K562 (cell line): ENCODE measurements at regions not wholly inside any gene's neighbourhood (a gene's known extent, or its start where the extent isn't known, plus 50 kb on each side); places are given as distances from the start of the nearest gene placed in this dataset.

ENCODE experiments used
- BRCA1 ChIP-seq, 2 experiments: fragments of 450-650 bp in 1 of 2; sonication (generic) in 1 of 2; formaldehyde crosslinking in 1 of 2; IDR thresholded peaks; 2 replicates each; pipeline versions ENCODE4 v1.5.0 to v1.6.1; 2017 to 2020; ENCODE audit warnings: mild to moderate bottlenecking in 1 of 2, missing genetic modification reagents in 1 of 2
- CREB1 ChIP-seq, 2 experiments: sonication (generic) in 1 of 2; formaldehyde crosslinking in 1 of 2; IDR thresholded peaks; 2 replicates each; pipeline versions ENCODE4 v1.6.1 to v1.8.0; 2012 to 2022; ENCODE audit warnings: inconsistent platforms in 1 of 2, mild to moderate bottlenecking in 1 of 2, missing genetic modification reagents in 1 of 2, moderate library complexity in 1 of 2
- DNMT1 ChIP-seq: fragments of 450-650 bp; IDR thresholded peaks from 2 replicates; pipeline ENCODE4 v1.6.1; 2016; ENCODE audit warnings: antibody characterized with exemption, mild to moderate bottlenecking
- EHMT2 ChIP-seq: fragments of 450-650 bp; IDR thresholded peaks from 2 replicates; pipeline ENCODE4 v1.6.1; 2018; ENCODE audit warnings: antibody characterized with exemption
- ELF4 ChIP-seq: fragments of 450-650 bp; formaldehyde crosslinking; IDR thresholded peaks from 2 replicates; pipeline ENCODE4 v1.4.0; 2022; ENCODE audit warnings: missing genetic modification characterization
- EP400 ChIP-seq: fragments of 450-650 bp; IDR thresholded peaks from 2 replicates; pipeline ENCODE4 v1.6.1; 2017; ENCODE audit warnings: antibody characterized with exemption, mild to moderate bottlenecking, moderate library complexity
- IFI16 ChIP-seq: fragments of 250-450 bp; sonication (Bioruptor Pico); IDR thresholded peaks from 2 replicates; pipeline ENCODE4 v2.1.2; 2022; ENCODE audit warnings: mild to moderate bottlenecking, inconsistent platforms
- NELFE ChIP-seq: IDR thresholded peaks from 2 replicates; pipeline ENCODE4 v1.6.1; 2011; ENCODE audit warnings: mild to moderate bottlenecking; ENCODE audit not compliant: insufficient read depth, insufficient read length
- OTX1 ChIP-seq: fragments of 450-650 bp; formaldehyde crosslinking; IDR thresholded peaks from 2 replicates; pipeline ENCODE4 v1.4.0; 2022; ENCODE audit warnings: mild to moderate bottlenecking
- PHTF2 ChIP-seq: fragments of 250-450 bp; sonication (Bioruptor Pico); IDR thresholded peaks from 2 replicates; pipeline ENCODE4 v1.5.0; 2021; ENCODE audit warnings: mild to moderate bottlenecking
- PTTG1 ChIP-seq: fragments of 450-650 bp; IDR thresholded peaks from 2 replicates; pipeline ENCODE4 v1.6.1; 2016; ENCODE audit warnings: low read depth, mild to moderate bottlenecking, missing genetic modification characterization, missing compliant biosample characterization
- SPI1 ChIP-seq: IDR thresholded peaks from 2 replicates; pipeline ENCODE4 v1.6.1; 2011; ENCODE audit warnings: low read depth, low read length, control low read depth, borderline replicate concordance
- U2AF2 ChIP-seq: fragments of 200-400 bp; formaldehyde crosslinking; optimal IDR thresholded peaks from 2 replicates; pipeline ENCODE3; 2017; ENCODE audit warnings: low read depth, mild to moderate bottlenecking, low read length
- ZBTB17 ChIP-seq: fragments of 450-650 bp; formaldehyde crosslinking; IDR thresholded peaks from 2 replicates; pipeline ENCODE4 v1.4.0; 2020; ENCODE audit warnings: mild to moderate bottlenecking
- ZNF23 ChIP-seq: fragments of 250-450 bp; sonication (Bioruptor Pico); IDR thresholded peaks from 2 replicates; pipeline ENCODE4 v1.4.0; 2020; ENCODE audit warnings: mild to moderate bottlenecking
- ZNF239 ChIP-seq: fragments of 250-450 bp; sonication (Bioruptor Pico); IDR thresholded peaks from 2 replicates; pipeline ENCODE4 v1.4.0; 2020; ENCODE audit warnings: mild to moderate bottlenecking
- ZNF766 ChIP-seq: fragments of 200-800 bp; sonication (Bioruptor generic); conservative IDR thresholded peaks from 2 replicates; pipeline ENCODE4 v1.6.1; 2016; ENCODE audit warnings: missing genetic modification characterization, missing compliant biosample characterization
- TF ChIP-seq, protein P1 (sequence below), 3 experiments: fragments of 200-800 bp in 1 of 3; sonication (Bioruptor generic) in 1 of 3; sonication (generic) in 1 of 3; formaldehyde crosslinking in 1 of 3; IDR thresholded peaks; 2 replicates each; pipeline versions ENCODE4 v1.6.1 to v1.8.0; 2016 to 2022; ENCODE audit warnings: mild to moderate bottlenecking in 2 of 3, missing compliant biosample characterization in 2 of 3, missing genetic modification characterization in 2 of 3, missing genetic modification reagents in 1 of 3
- TF ChIP-seq, protein P2 (sequence below): fragments of 250-450 bp; sonication (Bioruptor Pico); IDR thresholded peaks from 2 replicates; pipeline ENCODE4 v1.4.0; 2020; ENCODE audit warnings: mild to moderate bottlenecking, moderate library complexity, borderline replicate concordance
- TF ChIP-seq, protein P3 (sequence below): IDR thresholded peaks from 3 replicates; pipeline ENCODE4 v1.6.1; 2011; ENCODE audit warnings: borderline replicate concordance, mild to moderate bottlenecking, moderate library complexity; ENCODE audit not compliant: insufficient read length; ENCODE audit errors: extremely low read depth
- TF ChIP-seq, protein P4 (sequence below): fragments of 450-650 bp; formaldehyde crosslinking; IDR thresholded peaks from 2 replicates; pipeline ENCODE4 v1.4.0; 2022; ENCODE audit warnings: mild to moderate bottlenecking, moderate library complexity

DNA sequence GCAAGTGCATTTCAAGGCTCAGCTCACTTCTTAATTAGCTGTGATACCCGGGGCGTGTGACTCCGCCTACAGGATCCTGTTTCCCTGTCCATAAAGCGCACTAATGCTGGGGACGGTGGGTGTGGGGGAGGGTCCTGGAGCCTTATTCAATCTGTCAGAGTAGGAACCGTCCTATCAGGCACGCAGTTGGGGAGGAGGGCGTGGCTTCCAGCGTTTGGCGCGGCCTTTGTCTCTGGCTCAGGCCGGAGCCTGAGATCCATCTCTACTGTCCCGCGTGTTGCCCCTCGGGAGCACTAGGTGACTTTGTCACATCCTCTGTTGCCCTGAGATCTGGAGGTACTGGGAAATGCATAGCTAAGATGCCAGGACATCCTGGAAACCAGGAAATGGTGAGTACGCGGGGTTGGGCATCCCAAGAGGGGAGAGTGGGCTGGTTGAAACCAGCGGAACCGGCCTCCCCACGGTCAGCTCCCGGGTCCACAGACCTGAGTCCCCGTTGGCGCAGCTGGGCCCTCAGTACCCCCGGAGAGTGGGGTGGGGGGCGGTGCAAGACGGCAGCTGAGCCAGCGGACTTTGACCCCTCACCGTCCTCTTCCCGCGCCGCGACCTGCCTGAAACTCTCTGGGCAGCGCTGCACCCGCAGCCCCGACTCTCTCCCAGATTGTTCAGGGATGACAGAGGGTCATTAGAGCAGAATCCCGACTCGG is 104.4 kb upstream of the ZNF92 start (continued):
- no peak for TF ChIP-seq ZBTB17 (CRISPR knock-in tag)
- no peak for TF ChIP-seq SPI1
- no peak for TF ChIP-seq NELFE
- TF ChIP-seq U2AF2, result no peak
- TF ChIP-seq, protein P1, sequence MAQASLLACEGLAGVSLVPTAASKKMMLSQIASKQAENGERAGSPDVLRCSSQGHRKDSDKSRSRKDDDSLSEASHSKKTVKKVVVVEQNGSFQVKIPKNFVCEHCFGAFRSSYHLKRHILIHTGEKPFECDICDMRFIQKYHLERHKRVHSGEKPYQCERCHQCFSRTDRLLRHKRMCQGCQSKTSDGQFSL (CRISPR knock-in tag; IDR thresholded peaks at IDR 0.05), result no peak
- TF ChIP-seq, protein P1 (tag; IDR thresholded peaks at IDR 0.05), result no peak
- no peak for TF ChIP-seq ELF4
- no peak for TF ChIP-seq ZNF23 (CRISPR knock-in tag)
- no peak for TF ChIP-seq PHTF2 (CRISPR knock-in tag)
- TF ChIP-seq, protein P2, sequence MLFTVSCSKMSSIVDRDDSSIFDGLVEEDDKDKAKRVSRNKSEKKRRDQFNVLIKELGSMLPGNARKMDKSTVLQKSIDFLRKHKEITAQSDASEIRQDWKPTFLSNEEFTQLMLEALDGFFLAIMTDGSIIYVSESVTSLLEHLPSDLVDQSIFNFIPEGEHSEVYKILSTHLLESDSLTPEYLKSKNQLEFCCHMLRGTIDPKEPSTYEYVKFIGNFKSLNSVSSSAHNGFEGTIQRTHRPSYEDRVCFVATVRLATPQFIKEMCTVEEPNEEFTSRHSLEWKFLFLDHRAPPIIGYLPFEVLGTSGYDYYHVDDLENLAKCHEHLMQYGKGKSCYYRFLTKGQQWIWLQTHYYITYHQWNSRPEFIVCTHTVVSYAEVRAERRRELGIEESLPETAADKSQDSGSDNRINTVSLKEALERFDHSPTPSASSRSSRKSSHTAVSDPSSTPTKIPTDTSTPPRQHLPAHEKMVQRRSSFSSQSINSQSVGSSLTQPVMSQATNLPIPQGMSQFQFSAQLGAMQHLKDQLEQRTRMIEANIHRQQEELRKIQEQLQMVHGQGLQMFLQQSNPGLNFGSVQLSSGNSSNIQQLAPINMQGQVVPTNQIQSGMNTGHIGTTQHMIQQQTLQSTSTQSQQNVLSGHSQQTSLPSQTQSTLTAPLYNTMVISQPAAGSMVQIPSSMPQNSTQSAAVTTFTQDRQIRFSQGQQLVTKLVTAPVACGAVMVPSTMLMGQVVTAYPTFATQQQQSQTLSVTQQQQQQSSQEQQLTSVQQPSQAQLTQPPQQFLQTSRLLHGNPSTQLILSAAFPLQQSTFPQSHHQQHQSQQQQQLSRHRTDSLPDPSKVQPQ (CRISPR knock-in tag), result no peak
- no peak for TF ChIP-seq OTX1 (CRISPR knock-in tag)
- TF ChIP-seq DNMT1, result no peak
- TF ChIP-seq IFI16 (CRISPR knock-in tag), result no peak
- TF ChIP-seq ZNF239 (CRISPR knock-in tag), result no peak
- TF ChIP-seq BRCA1 (IDR thresholded peaks at IDR 0.05), result no peak
- TF ChIP-seq BRCA1 (CRISPR knock-in tag; IDR thresholded peaks at IDR 0.05), result no peak
- TF ChIP-seq, protein P3, sequence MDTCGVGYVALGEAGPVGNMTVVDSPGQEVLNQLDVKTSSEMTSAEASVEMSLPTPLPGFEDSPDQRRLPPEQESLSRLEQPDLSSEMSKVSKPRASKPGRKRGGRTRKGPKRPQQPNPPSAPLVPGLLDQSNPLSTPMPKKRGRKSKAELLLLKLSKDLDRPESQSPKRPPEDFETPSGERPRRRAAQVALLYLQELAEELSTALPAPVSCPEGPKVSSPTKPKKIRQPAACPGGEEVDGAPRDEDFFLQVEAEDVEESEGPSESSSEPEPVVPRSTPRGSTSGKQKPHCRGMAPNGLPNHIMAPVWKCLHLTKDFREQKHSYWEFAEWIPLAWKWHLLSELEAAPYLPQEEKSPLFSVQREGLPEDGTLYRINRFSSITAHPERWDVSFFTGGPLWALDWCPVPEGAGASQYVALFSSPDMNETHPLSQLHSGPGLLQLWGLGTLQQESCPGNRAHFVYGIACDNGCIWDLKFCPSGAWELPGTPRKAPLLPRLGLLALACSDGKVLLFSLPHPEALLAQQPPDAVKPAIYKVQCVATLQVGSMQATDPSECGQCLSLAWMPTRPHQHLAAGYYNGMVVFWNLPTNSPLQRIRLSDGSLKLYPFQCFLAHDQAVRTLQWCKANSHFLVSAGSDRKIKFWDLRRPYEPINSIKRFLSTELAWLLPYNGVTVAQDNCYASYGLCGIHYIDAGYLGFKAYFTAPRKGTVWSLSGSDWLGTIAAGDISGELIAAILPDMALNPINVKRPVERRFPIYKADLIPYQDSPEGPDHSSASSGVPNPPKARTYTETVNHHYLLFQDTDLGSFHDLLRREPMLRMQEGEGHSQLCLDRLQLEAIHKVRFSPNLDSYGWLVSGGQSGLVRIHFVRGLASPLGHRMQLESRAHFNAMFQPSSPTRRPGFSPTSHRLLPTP, result no peak
- no peak for TF ChIP-seq PTTG1 (tag)
- TF ChIP-seq EHMT2, result no peak
- no peak for TF ChIP-seq ZNF766 (CRISPR knock-in tag)
- TF ChIP-seq EP400, result peak; percentile 56
- TF ChIP-seq, protein P4, sequence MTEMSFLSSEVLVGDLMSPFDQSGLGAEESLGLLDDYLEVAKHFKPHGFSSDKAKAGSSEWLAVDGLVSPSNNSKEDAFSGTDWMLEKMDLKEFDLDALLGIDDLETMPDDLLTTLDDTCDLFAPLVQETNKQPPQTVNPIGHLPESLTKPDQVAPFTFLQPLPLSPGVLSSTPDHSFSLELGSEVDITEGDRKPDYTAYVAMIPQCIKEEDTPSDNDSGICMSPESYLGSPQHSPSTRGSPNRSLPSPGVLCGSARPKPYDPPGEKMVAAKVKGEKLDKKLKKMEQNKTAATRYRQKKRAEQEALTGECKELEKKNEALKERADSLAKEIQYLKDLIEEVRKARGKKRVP (CRISPR knock-in tag), result no peak
- TF ChIP-seq CREB1 (IDR thresholded peaks at IDR 0.05), result peak; percentile 23; the same call in 1 of the 2 replicates
- peak; percentile 47; the same call in 1 of the 2 replicates for TF ChIP-seq CREB1 (CRISPR knock-in tag; IDR thresholded peaks at IDR 0.05)
